ENCODE measurements at regions not wholly inside any gene's neighbourhood (a gene's known extent, or its start where the extent isn't known, plus 50 kb on each side); places are given as distances from the start of the nearest gene placed in this dataset.

GRCh38 chr16:51773071-51773890, 622.2 kb upstream of the SALL1 start:
- Histone ChIP-seq H3K36me3 (ENCODE audit: insufficient read depth, low read length) (no peaks in the 10 kb centered on the region), H3K27ac (ENCODE audit: low read depth, low read length) (no peak overlapping the region), H3K27me3 (ENCODE audit: insufficient read depth, low read length) (peaks cover 30% of the 10 kb centered on the region), H3K4me3 (ENCODE audit: low read depth, low read length) (no peak overlapping the region), H3K4me1 (ENCODE audit: control insufficient read depth, insufficient read depth, low read length, unreplicated experiment) (no peaks in the 10 kb centered on the region), H3K79me2 (ENCODE audit: control insufficient read depth, insufficient read depth, low read length, unreplicated experiment) (no peaks in the 10 kb centered on the region), H2AFZ (ENCODE audit: low read length, unreplicated experiment) (no peak overlapping the region)

- no peaks in the 10 kb centered on the region for H3K36me3 ChIP-seq (ENCODE audit: insufficient read depth, low read length)
- H3K4me1 ChIP-seq (ENCODE audit: control insufficient read depth, insufficient read depth, low read length, unreplicated experiment) = no peaks in the 10 kb centered on the region
- H3K79me2 ChIP-seq (ENCODE audit: control insufficient read depth, insufficient read depth, low read length, unreplicated experiment) = no peaks in the 10 kb centered on the region
- H2AFZ ChIP-seq (ENCODE audit: low read length, unreplicated experiment) = no peak overlapping the region
- no peak overlapping the region for H3K27ac ChIP-seq (ENCODE audit: low read depth, low read length)
- peaks cover 58% of the 10 kb centered on the region for H3K27me3 ChIP-seq (ENCODE audit: insufficient read depth, low read length)
- no peak overlapping the region for H3K4me3 ChIP-seq (ENCODE audit: low read depth, low read length)
Observed at GRCh38 chr16:51766739-51767138, 615.7 kb upstream of the SALL1 start.

- Histone ChIP-seq H3K4me1 (ENCODE audit: control insufficient read depth, insufficient read depth, low read length, unreplicated experiment) (no peaks in the 10 kb centered on the region), H3K4me3 (ENCODE audit: low read depth, low read length) (no peak overlapping the region), H3K79me2 (ENCODE audit: control insufficient read depth, insufficient read depth, low read length, unreplicated experiment) (no peaks in the 10 kb centered on the region), H2AFZ (ENCODE audit: low read length, unreplicated experiment) (no peak overlapping the region), H3K27ac (ENCODE audit: low read depth, low read length) (no peak overlapping the region), H3K36me3 (ENCODE audit: insufficient read depth, low read length) (no peaks in the 10 kb centered on the region), H3K27me3 (ENCODE audit: insufficient read depth, low read length) (peaks cover 29% of the 10 kb centered on the region; the same call in 1 of the 2 replicates)
Observed at GRCh38 chr16:51763072-51763661, 612.1 kb upstream of the SALL1 start.

- Histone ChIP-seq H3K27me3 (ENCODE audit: insufficient read depth, low read length) (peaks cover 21% of the 10 kb centered on the region; the same call in 1 of the 2 replicates), H3K27ac (ENCODE audit: low read depth, low read length) (no peak overlapping the region), H2AFZ (ENCODE audit: low read length, unreplicated experiment) (no peak overlapping the region), H3K79me2 (ENCODE audit: control insufficient read depth, insufficient read depth, low read length, unreplicated experiment) (no peaks in the 10 kb centered on the region), H3K4me1 (ENCODE audit: control insufficient read depth, insufficient read depth, low read length, unreplicated experiment) (no peaks in the 10 kb centered on the region), H3K4me3 (ENCODE audit: low read depth, low read length) (no peak overlapping the region), H3K36me3 (ENCODE audit: insufficient read depth, low read length) (no peaks in the 10 kb centered on the region)
Observed at GRCh38 chr16:51762081-51762996, 611.3 kb upstream of the SALL1 start.

GRCh38 chr16:51761001-51761400, 609.9 kb upstream of the SALL1 start:
- H3K27ac ChIP-seq (ENCODE audit: low read depth, low read length) = no peak overlapping the region
- H3K4me3 ChIP-seq (ENCODE audit: low read depth, low read length) = no peak overlapping the region
- H3K36me3 ChIP-seq (ENCODE audit: insufficient read depth, low read length) = no peaks in the 10 kb centered on the region
- no peaks in the 10 kb centered on the region for H3K79me2 ChIP-seq (ENCODE audit: control insufficient read depth, insufficient read depth, low read length, unreplicated experiment)
- H2AFZ ChIP-seq (ENCODE audit: low read length, unreplicated experiment) = no peak overlapping the region
- H3K27me3 ChIP-seq (ENCODE audit: insufficient read depth, low read length) = peaks cover 12% of the 10 kb centered on the region; the same call in 1 of the 2 replicates
- H3K4me1 ChIP-seq (ENCODE audit: control insufficient read depth, insufficient read depth, low read length, unreplicated experiment) = no peaks in the 10 kb centered on the region

GRCh38 chr16:51759999-51760398, 608.9 kb upstream of the SALL1 start:
- no peak overlapping the region for H2AFZ ChIP-seq (ENCODE audit: low read length, unreplicated experiment)
- H3K4me1 ChIP-seq (ENCODE audit: control insufficient read depth, insufficient read depth, low read length, unreplicated experiment) = no peaks in the 10 kb centered on the region
- H3K4me3 ChIP-seq (ENCODE audit: low read depth, low read length) = no peak overlapping the region
- H3K27me3 ChIP-seq (ENCODE audit: insufficient read depth, low read length) = peaks cover 8% of the 10 kb centered on the region; the same call in 1 of the 2 replicates
- no peak overlapping the region for H3K27ac ChIP-seq (ENCODE audit: low read depth, low read length)
- H3K79me2 ChIP-seq (ENCODE audit: control insufficient read depth, insufficient read depth, low read length, unreplicated experiment) = no peaks in the 10 kb centered on the region
- H3K36me3 ChIP-seq (ENCODE audit: insufficient read depth, low read length) = no peaks in the 10 kb centered on the region

GRCh38 chr16:51759329-51759728, 608.3 kb upstream of the SALL1 start:
- no peak overlapping the region for H2AFZ ChIP-seq (ENCODE audit: low read length, unreplicated experiment)
- H3K27ac ChIP-seq (ENCODE audit: low read depth, low read length) = no peak overlapping the region
- no peaks in the 10 kb centered on the region for H3K4me1 ChIP-seq (ENCODE audit: control insufficient read depth, insufficient read depth, low read length, unreplicated experiment)
- H3K79me2 ChIP-seq (ENCODE audit: control insufficient read depth, insufficient read depth, low read length, unreplicated experiment) = no peaks in the 10 kb centered on the region
- H3K4me3 ChIP-seq (ENCODE audit: low read depth, low read length) = no peak overlapping the region
- H3K36me3 ChIP-seq (ENCODE audit: insufficient read depth, low read length) = no peaks in the 10 kb centered on the region
- H3K27me3 ChIP-seq (ENCODE audit: insufficient read depth, low read length) = peaks cover 8% of the 10 kb centered on the region; the same call in 1 of the 2 replicates

GRCh38 chr16:51757921-51758479, 606.9 kb upstream of the SALL1 start:
- no peak overlapping the region for H3K27ac ChIP-seq (ENCODE audit: low read depth, low read length)
- no peaks in the 10 kb centered on the region for H3K4me1 ChIP-seq (ENCODE audit: control insufficient read depth, insufficient read depth, low read length, unreplicated experiment)
- no peak overlapping the region for H3K4me3 ChIP-seq (ENCODE audit: low read depth, low read length)
- H2AFZ ChIP-seq (ENCODE audit: low read length, unreplicated experiment) = no peak overlapping the region
- H3K79me2 ChIP-seq (ENCODE audit: control insufficient read depth, insufficient read depth, low read length, unreplicated experiment) = no peaks in the 10 kb centered on the region
- H3K27me3 ChIP-seq (ENCODE audit: insufficient read depth, low read length) = peaks cover 18% of the 10 kb centered on the region
- H3K36me3 ChIP-seq (ENCODE audit: insufficient read depth, low read length) = no peaks in the 10 kb centered on the region

GRCh38 chr16:51757505-51757904, 606.4 kb upstream of the SALL1 start:
- no peaks in the 10 kb centered on the region for H3K4me1 ChIP-seq (ENCODE audit: control insufficient read depth, insufficient read depth, low read length, unreplicated experiment)
- H3K27me3 ChIP-seq (ENCODE audit: insufficient read depth, low read length) = peaks cover 20% of the 10 kb centered on the region
- no peaks in the 10 kb centered on the region for H3K36me3 ChIP-seq (ENCODE audit: insufficient read depth, low read length)
- no peak overlapping the region for H3K4me3 ChIP-seq (ENCODE audit: low read depth, low read length)
- H2AFZ ChIP-seq (ENCODE audit: low read length, unreplicated experiment) = no peak overlapping the region
- no peak overlapping the region for H3K27ac ChIP-seq (ENCODE audit: low read depth, low read length)
- H3K79me2 ChIP-seq (ENCODE audit: control insufficient read depth, insufficient read depth, low read length, unreplicated experiment) = no peaks in the 10 kb centered on the region

GRCh38 chr16:51757124-51757470, 606.0 kb upstream of the SALL1 start:
- Histone ChIP-seq H3K4me3 (ENCODE audit: low read depth, low read length) (no peak overlapping the region), H3K36me3 (ENCODE audit: insufficient read depth, low read length) (no peaks in the 10 kb centered on the region), H3K4me1 (ENCODE audit: control insufficient read depth, insufficient read depth, low read length, unreplicated experiment) (no peaks in the 10 kb centered on the region), H2AFZ (ENCODE audit: low read length, unreplicated experiment) (no peak overlapping the region), H3K27me3 (ENCODE audit: insufficient read depth, low read length) (peaks cover 24% of the 10 kb centered on the region), H3K27ac (ENCODE audit: low read depth, low read length) (no peak overlapping the region), H3K79me2 (ENCODE audit: control insufficient read depth, insufficient read depth, low read length, unreplicated experiment) (no peaks in the 10 kb centered on the region)
